Rectal smooth muscle tissue (tissue), 1 donor: ENCODE measurements at regions not wholly inside any gene's neighbourhood (a gene's known extent, or its start where the extent isn't known, plus 50 kb on each side); places are given as distances from the start of the nearest gene placed in this dataset.
"Not testable (repeated sequence)": the region's sequence is repeated elsewhere in the genome, so short reads cannot be mapped to it uniquely, and the experiment has no call there.

Source experiments
- H3K27ac ChIP-seq: one replicate; pipeline ENCODE4 v1.7.0; 2013; ENCODE audit warnings: low read depth, low read length, inconsistent platforms
- H3K27me3 ChIP-seq: one replicate; pipeline ENCODE4 v1.7.0; 2013; ENCODE audit warnings: low read length; ENCODE audit not compliant: control insufficient read depth, insufficient read depth
- H3K36me3 ChIP-seq: one replicate; pipeline ENCODE4 v1.7.0; 2013; ENCODE audit warnings: low read length; ENCODE audit not compliant: control insufficient read depth, insufficient read depth
- H3K4me1 ChIP-seq: one replicate; pipeline ENCODE4 v1.7.0; 2013; ENCODE audit warnings: low read length; ENCODE audit not compliant: control insufficient read depth, insufficient read depth
- H3K4me3 ChIP-seq: one replicate; pipeline ENCODE4 v1.7.0; 2013; ENCODE audit warnings: low read length
- H3K9ac ChIP-seq: one replicate; pipeline ENCODE4 v1.7.0; 2013; ENCODE audit warnings: low read length

- peaks cover 12% of the 10 kb centered on the region for H3K36me3 ChIP-seq
- H3K27me3 ChIP-seq, result no peaks in the 10 kb centered on the region
- H3K4me3 ChIP-seq, result no peak overlapping the region
- H3K9ac ChIP-seq, result no peak overlapping the region
- no peaks in the 10 kb centered on the region for H3K4me1 ChIP-seq
- H3K27ac ChIP-seq, result no peak overlapping the region
Observed at GRCh38 chr6:144423167-144423566, 138.0 kb downstream of the UTRN start.

GRCh38 chr6:144429753-144430152 lies 144.6 kb downstream of the UTRN start:
- Histone ChIP-seq H3K36me3 (peaks cover 9% of the 10 kb centered on the region), H3K4me1 (no peaks in the 10 kb centered on the region), H3K9ac (no peak overlapping the region), H3K4me3 (no peak overlapping the region), H3K27ac (no peak overlapping the region), H3K27me3 (no peaks in the 10 kb centered on the region)

GRCh38 chr6:144433446-144433845 lies 148.3 kb downstream of the UTRN start:
- H3K9ac ChIP-seq, H3K27ac ChIP-seq, H3K36me3 ChIP-seq, H3K4me1 ChIP-seq, H3K4me3 ChIP-seq, H3K27me3 ChIP-seq: not testable (repeated sequence)

DNA sequence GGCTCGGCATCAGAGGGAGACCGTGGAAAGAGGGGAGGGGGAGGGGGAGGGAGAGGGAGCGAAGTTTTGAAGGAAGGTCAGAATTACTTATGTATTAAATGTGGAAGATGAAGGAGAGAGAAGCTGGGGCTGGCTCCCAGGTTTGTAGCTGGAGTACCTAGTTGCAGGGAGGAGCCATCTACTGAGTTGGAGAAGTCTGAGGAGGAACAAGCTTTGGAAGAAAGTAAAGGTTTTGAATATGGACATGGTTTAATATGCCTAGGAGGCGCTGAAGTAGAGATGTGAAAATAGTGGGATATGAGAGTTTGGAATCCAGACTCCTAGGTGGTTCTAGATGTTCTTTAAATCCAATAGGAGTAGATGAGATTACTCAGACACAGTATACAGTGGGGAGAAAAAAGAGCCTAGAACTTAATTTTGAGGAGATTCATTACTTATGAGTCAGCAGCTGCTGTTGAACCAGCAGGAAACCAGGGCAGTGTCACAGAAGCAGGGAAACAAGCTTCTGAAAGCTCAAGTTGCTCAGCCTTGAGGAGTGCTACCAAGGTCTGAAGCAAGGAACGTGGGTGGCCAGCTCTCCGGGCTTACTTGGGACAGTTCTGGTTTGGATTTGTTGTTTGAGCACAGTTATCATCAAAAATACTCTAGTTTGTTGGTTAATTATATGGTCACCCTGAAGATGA lies 149.3 kb downstream of the UTRN start:
- no peak overlapping the region for H3K27ac ChIP-seq
- H3K4me3 ChIP-seq, result no peak overlapping the region
- no peak overlapping the region for H3K9ac ChIP-seq
- peaks cover 10% of the 10 kb centered on the region for H3K36me3 ChIP-seq
- no peaks in the 10 kb centered on the region for H3K27me3 ChIP-seq
- no peaks in the 10 kb centered on the region for H3K4me1 ChIP-seq

DNA sequence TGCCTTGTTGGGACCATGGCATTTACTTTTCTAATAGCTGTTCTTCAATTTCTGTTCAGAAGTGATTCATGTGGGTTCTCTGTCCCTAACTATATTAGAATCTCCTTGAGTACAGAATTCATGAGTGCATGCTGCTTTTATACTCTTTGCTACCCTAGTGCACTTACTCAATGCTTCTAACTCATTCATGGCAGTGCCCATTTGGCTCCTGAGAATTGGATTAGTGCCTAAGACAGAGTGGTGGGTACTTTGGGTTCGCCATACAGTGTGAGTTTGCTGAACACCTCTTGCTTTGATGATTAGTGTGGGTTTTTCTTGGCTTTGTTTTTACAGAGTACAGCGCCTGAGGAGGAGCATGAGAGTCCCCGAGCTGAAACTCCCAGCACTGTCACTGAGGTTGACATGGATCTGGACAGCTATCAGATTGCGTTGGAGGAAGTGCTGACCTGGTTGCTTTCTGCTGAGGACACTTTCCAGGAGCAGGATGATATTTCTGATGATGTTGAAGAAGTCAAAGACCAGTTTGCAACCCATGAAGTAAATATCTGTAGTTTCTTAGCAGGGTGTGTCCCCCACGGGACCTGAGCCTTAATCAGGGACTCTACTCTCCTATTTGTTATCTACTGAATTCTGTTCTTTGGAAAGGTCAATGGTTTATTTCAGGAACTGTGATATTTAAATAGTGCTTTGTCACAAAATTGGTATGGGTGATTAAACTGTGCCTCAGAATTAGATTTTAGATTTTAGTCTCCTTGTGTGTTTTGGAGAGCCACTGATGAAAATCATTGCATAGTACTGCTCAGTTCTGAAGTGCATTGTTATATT lies 150.7 kb downstream of the UTRN start:
- no peak overlapping the region for H3K4me3 ChIP-seq
- H3K36me3 ChIP-seq, result peaks cover 18% of the 10 kb centered on the region
- no peaks in the 10 kb centered on the region for H3K27me3 ChIP-seq
- H3K27ac ChIP-seq, result no peak overlapping the region
- H3K4me1 ChIP-seq, result no peaks in the 10 kb centered on the region
- no peak overlapping the region for H3K9ac ChIP-seq

DNA sequence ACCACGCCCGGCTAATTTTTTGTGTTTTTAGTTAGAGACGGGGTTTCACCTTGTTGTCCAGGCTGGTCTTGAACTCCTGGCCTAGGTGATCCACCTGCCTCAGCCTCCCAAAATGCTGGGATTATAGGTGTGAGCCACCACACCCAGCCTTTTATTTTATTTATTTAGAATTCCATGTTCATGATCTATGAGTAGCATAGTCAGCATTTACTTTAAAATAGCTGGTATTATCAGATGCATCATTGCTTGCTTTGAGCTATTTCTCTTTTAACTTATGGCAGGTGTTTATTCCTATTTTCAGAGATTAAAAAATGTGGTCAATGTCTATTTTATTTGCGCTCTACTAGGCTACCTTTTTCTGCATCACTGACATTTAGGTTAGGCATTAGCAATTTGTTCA lies 152.0 kb downstream of the UTRN start:
- Histone ChIP-seq H3K4me3 (no peak overlapping the region), H3K9ac (no peak overlapping the region), H3K27ac (no peak overlapping the region), H3K4me1 (no peaks in the 10 kb centered on the region), H3K36me3 (peaks cover 25% of the 10 kb centered on the region), H3K27me3 (no peaks in the 10 kb centered on the region)

- Histone ChIP-seq H3K27ac (no peak overlapping the region), H3K4me3 (no peak overlapping the region), H3K36me3 (peaks cover 27% of the 10 kb centered on the region), H3K27me3 (no peaks in the 10 kb centered on the region), H3K4me1 (no peaks in the 10 kb centered on the region), H3K9ac (no peak overlapping the region)
Observed at GRCh38 chr6:144438103-144438502, 153.0 kb downstream of the UTRN start.

- no peak overlapping the region for H3K27ac ChIP-seq
- H3K4me3 ChIP-seq, result no peak overlapping the region
- no peak overlapping the region for H3K9ac ChIP-seq
- H3K27me3 ChIP-seq, result no peaks in the 10 kb centered on the region
- H3K36me3 ChIP-seq, result peaks cover 27% of the 10 kb centered on the region
- H3K4me1 ChIP-seq, result no peaks in the 10 kb centered on the region
Observed at GRCh38 chr6:144439016-144439415, 153.9 kb downstream of the UTRN start.

DNA sequence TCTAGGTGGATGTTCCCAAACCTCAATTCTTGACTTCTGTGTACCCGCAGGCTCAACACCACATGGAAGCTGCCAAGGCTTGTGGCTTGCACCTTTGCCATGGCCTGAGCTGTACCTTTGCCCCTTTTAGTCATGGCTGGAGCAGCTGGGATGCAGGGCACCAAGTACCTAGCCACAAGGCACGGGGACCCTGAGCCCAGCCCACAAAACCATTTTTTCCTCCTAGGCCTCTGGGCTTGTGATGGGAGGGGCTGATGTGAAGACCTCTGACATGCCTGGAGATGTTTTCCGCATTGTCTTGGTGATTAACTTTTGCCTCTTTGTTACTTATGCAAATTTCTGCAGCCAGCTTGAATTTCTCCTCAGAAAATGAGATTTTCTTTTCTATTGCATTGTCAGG lies 156.7 kb downstream of the UTRN start:
- H3K27ac ChIP-seq, H3K4me1 ChIP-seq, H3K4me3 ChIP-seq, H3K9ac ChIP-seq, H3K27me3 ChIP-seq: not testable (repeated sequence)
- peaks cover 19% of the 10 kb centered on the region for H3K36me3 ChIP-seq

GRCh38 chr6:144443157-144443556 lies 158.0 kb downstream of the UTRN start:
- peaks cover 19% of the 10 kb centered on the region for H3K36me3 ChIP-seq
- no peak overlapping the region for H3K9ac ChIP-seq
- H3K27me3 ChIP-seq, result no peaks in the 10 kb centered on the region
- H3K27ac ChIP-seq, result no peak overlapping the region
- H3K4me3 ChIP-seq, result no peak overlapping the region
- H3K4me1 ChIP-seq, result no peaks in the 10 kb centered on the region

DNA sequence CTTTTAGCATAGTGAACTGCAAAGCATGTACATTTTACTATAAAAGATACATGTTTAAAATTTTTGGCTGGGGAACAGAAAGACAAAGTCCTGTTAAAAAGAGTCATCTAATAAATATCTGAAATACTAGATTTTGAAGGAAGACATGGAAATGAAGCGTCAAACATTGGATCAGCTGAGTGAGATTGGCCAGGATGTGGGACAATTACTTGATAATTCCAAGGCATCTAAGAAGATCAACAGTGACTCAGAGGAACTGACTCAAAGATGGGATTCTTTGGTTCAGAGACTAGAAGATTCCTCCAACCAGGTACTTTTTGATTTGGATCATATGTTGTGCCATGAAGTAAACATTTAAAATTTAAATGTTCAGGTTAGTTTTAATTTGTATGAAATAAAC lies 162.3 kb downstream of the UTRN start:
- Histone ChIP-seq H3K36me3 (no peaks in the 10 kb centered on the region), H3K4me3 (no peak overlapping the region), H3K27ac (no peak overlapping the region), H3K27me3 (no peaks in the 10 kb centered on the region), H3K9ac (no peak overlapping the region), H3K4me1 (no peaks in the 10 kb centered on the region)

GRCh38 chr6:144449218-144449617 lies 164.1 kb downstream of the UTRN start:
- Histone ChIP-seq H3K4me3 (no peak overlapping the region), H3K36me3 (no peaks in the 10 kb centered on the region), H3K27ac (no peak overlapping the region), H3K4me1 (no peaks in the 10 kb centered on the region), H3K27me3 (no peaks in the 10 kb centered on the region), H3K9ac (no peak overlapping the region)
